Stimulated activated CD4-positive, alpha-beta T cell treated with anti-CD3 and anti-CD28 coated beads, Interleukin-15, amount 100 ng/mL, for 48 hours (primary cell): ENCODE measurements at regions not wholly inside any gene's neighbourhood (a gene's known extent, or its start where the extent isn't known, plus 50 kb on each side); places are given as distances from the start of the nearest gene placed in this dataset.
"Not testable (repeated sequence)": the region's sequence is repeated elsewhere in the genome, so short reads cannot be mapped to it uniquely, and the experiment has no call there.

Experiments
- DNase-seq, 2 donors: peaks; one replicate each; pipeline ENCODE4 v3.0.0-alpha.2; 2020; ENCODE audit warnings: low read depth in 2 of 2

DNA sequence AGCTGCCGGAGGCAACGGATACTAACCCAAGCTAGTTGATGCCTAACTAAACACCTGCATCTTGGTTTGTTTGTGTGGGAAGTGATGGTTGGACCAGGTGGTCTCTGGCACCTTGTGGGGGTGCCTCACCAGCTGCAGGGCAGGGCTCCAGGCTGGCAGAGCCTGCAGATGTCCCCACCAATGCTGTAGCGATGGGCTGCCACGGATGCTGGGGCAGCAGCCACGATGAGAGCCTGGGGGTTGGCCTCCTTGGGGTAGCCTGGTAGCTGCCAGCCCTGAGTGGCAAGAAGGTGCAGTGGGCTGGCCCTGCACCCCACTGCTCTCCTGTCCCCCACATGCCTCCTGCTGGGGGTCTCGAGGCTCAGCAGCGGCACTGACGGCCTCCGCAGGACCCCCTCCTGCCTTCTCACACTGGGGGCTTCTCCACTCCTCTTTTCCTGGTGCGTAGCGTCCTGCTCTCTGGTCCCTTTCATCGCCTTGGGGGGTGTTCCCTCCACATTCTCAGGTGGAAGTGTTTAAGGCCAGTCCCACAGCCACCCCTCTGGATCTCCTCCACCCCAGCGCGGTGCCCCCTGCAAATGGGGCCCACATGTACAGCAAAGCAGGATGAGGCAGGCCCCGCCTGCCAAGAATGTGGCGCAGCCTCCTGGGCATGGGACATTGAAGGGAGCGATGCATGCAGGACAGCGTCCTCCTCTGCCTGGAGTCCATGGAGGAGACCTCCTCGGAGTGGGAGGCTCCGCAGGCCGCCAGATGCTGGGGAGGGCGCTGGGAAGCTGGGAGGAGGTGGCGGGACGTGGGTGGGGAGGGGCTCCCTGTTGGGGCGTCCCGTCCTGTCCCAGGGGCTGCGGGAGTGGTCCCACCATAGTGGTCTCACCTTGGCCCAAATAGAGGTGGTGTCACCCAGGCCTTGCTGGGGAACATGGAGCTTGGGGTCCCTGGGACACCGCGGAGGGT is 173.1 kb downstream of the ASB1 start:
- DNase-seq, result no peak

DNA sequence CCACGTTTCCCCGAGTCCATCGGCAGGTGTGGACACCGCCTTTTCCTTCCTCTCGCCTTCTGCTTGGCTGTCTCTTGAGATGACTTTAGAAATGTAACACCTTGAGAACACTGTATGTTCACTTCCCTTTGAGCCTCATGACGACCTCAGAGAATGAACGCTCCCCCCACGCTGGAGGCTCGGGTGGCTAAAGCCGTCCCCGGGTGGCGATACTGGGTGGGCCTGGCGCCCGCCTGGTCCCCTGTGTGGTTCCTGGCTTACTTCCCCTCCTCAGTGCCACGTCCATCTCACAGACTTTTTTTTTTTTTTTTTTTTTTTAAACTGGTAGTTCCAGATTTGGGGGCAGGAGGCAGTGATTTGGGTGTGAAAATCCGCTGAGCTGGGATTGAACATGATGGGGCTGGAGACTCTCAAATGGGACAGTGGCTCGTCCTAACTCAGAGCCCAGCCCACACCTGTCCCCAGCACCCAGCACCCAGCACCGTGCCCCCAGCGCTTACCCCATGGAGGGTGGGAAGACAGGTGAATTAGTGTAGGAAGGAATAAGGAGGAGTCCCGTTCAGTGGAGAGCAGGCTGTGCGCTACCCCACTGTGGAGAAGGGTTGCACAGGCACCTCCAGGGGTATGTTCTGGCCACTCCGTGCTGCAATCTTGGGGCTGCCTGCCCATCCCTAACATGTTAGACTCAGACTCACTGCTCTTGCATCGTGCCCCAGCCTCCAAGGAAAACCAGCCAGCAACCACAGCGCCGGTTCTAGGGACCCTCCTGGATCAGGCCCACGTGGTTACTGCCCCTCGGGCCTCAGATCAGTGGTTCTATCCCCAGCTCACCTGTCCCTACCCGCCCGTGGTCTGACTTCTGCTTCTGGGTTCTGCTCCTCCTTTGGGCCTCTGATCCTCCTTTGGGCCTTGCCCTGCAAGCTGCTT is 174.0 kb downstream of the ASB1 start:
- DNase-seq, result no peak

DNA sequence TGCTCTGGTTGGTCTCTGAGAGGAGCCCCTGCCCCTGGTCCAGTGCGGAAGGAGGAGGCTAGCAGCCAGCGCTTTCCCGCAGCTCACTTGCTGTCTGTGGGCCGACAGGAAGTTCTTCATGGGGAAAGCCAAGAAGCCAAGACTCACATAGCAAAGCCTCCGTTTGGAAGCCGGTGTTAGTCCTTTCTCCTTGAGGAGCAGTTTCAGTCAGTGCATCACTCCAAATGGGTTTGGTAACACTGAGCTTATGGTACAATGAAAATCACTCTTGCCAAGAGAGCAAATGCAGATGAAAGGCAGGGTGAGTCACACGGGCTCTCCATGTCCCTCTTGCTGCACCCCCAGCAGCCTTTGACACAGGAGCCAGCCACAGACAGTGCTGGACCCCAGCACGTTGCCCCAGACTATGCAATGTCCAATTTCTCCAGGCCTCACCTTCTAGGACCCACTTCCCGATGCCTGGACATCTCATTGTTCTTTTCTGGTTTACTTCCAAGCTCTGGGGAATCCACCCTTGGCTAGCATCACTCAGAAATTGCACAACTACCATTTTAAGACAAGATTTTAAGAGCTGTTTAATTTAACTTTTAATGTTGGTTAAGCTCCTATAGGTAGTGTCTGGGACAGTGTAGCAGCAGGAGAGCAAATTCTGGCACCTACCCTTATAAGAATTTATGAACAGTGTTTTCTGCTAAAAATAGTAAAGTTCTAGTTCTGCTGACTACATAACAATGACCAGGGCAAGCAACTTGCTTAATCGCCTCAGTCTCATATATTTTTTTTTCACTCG is 174.9 kb downstream of the ASB1 start:
- DNase-seq, result no peak

DNA sequence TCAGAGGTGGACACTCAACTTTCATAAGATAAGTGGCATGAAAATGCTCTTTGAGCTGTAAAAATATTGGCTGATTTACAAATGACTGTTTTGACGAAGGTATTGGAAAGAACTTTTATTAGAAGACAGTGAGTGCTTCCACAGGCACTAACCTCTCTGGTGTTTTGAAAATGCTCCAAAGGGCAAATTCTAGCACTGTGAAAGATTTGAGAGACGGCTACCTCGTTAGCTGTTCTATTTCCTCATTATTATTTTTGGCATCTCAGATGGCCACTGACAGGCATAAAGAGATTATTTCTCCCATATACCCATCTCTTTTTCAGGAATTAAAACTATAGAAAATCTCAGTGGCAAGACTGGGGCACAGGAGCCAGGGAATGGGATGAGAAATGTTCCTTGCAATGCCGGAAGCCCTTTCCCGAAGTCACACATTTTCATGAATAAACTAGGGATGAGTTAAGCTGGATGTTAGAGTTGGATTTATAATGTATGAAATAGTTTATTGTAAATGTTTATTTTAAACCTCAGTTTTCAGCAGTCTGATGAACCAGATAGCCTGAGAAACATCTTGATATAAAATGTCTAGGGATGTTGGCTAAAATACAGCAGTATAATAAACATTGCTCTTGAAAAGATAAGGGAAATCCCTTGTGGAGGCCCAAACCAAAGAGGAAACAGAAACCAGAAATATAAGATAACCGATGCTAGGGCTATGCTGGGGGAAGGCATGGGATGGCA is 175.7 kb downstream of the ASB1 start:
- DNase-seq, result no peak

DNA sequence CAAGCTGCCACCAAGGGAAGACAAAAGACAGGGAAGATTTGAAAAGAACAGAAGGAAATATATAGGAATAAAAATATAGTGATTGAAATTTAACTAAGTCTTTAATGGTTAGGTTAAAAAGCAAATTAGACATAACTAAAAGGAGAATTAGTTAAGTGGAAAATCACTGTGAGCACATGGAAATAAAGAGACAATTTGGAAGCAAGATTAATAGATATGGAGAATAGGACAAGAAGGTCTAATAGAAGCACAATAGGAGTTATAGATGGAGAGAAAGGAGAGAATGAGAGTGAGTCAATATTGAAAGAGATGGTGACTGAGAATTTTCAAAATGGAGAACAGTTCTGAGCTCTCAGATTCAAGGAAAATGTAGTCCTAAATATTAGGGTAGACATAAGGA is 176.9 kb downstream of the ASB1 start:
- no peak for DNase-seq

DNA sequence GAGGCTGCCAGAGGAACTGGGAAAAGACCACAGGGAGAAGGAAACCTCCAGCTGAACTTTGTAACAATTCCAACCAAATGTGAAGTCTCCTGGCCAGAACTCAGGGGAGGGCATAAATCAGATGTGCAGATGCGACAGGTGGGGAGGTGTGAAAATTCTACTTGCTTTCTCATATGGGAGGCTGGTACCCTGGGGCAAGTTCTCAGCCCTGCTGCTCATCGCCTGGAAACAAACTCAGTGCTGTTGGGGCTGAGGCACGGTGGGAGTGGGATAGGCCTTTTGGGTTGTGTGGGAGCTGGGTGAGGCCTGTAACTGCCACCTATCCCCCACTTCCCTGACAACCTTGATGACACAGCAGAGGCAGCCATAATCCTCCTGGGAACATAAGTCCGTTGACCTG is 179.6 kb downstream of the ASB1 start:
- DNase-seq, result no peak

DNA sequence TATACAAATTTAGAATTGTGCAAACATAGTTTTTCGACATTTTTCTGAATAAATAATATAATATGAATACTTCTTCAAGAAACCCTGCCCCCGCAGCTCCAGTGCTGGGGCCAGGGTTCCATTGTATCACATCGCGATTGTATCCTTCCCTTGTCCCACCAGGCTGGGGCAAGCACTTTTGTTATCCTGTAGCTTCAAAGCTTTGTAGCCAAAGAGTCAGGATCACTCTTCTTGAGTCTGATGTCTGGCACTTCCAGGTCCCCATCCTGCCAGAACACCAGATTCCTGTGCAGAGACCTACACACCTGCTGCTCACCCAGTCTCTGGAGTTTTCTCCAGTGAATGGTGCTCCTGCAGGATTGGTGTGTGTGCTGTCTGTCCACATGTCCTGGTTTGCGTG is 186.9 kb downstream of the ASB1 start:
- DNase-seq, result no peak

DNA sequence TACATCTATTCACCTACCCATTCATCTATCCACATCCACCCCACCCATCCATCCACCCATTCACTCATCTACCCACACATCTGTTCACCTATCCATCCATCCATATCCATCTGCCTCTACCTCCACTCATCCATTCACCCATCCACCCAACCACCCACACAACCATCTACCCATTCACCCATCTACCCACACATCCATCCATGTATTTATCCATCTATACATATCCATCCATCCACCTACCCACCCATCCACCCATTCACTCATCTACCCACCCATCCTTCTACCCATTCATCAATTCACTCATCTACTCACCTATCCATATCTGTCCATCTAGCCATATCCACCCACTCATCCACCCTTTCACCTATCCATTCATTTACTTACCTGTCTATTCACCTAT is 187.6 kb downstream of the ASB1 start:
- no peak for DNase-seq

DNA sequence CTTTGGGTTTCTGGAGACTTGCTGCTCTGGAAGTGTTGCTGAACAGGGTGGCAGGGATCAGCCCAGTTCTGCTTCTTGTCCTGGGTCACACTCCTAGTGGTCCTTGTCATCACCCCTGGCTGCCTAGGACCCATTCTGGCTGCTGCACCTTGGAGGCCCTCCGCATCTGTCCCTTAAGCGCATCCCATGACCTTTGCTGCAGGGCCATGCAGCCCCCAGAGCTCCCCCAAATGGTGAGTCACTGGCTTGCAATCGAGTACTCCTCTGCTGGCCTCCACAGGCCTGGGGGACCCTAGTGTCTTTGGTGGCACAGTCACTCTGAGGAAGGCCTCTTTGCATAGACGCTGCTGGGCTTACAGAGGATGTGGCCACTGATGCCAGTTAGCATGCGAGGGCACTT is 188.5 kb downstream of the ASB1 start:
- DNase-seq, result no peak

DNA sequence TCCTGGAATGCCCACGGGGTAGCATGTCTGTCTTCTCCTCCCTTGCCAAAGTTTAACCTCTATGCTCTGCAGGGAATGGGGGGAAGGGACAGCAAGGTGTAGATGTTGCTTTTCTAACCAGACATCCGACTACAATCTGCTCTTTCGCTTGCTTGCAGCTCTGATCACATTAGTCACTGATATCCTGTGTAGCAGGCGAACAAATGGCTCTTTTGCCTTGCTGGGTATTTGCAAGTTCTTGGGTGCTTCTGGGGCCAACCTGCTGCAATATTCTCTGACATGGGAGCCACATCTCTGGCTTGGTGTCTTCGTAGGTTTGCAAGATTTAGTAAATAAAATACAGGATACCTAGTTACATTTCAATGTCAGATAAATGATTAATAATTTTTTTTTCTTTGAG is 190.0 kb downstream of the ASB1 start:
- DNase-seq, result no peak

DNA sequence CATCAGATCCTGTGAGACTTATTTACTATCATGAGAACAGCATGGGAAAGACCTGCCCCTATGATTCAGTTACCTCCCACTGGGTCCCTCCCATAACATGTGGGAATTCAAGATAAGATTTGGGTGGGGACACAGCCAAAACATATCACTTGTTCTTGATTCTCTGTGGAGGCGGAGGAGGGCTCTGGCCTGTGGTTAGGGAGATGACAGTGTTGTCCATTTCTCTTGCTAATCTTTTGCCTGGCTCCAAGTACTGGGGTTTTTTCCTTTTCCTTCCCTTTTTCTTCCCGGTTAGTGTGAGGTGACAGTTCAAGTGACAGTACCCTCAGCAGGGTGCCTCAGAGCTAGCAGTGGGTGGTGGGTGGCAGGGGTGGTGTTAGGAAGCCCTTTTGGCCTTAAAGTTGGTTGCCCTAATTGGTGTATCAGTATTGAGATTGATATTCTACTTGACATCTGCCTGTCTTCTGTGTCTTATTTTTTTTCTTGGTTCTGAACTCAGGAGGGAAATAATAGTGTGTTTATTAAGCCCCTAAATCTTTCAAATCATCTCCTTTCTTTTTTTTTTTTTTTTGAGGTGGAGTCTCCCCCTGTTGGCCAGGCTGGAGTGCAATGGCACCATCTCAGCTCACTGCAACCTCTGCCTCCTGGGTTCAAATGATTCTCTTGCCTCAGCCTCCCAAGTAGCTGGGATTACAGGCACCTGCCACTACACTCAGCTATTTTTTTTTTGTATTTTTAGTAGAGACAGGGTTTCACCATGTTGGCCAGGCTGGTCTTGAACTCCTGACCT is 192.0 kb downstream of the ASB1 start:
- not testable (repeated sequence) for DNase-seq

DNA sequence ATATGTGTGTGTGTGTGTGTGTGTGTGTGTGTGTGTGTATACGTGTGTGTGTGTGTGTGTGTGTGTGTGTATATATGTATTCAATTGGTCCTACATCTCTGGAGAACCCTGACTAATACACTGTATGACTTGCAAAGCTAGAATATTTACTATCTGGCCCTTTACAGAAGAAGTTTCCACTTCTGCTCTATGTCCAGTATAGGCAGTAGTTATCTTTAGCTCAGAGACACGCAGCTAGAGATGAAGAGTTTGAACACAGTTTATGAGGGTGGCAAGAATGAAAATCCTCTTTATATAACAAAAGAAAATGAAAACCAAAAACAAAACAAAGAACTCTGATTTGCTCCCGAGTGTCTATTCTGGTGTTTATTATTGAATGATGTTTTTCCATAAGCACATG is 201.2 kb downstream of the ASB1 start:
- DNase-seq, result no peak

DNA sequence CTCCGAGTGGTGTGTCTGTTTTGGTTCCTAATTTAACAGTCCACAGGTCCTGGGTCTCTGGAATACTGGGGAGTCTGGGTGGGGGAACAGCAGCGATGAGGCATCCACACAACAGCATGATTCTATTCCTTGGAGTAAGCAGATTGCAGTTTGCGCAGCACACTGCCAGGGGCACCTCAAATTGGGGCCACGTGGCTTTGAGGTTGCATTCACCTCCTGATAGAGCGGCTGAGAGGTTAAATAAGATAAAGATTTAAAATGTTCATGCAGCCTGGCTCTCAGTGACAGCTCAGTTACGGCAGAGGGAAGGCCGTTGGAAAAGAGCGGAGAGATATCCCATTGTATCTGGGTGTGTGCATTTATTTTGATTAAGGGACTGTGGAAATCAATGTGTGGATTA is 202.3 kb downstream of the ASB1 start:
- no peak for DNase-seq

DNA sequence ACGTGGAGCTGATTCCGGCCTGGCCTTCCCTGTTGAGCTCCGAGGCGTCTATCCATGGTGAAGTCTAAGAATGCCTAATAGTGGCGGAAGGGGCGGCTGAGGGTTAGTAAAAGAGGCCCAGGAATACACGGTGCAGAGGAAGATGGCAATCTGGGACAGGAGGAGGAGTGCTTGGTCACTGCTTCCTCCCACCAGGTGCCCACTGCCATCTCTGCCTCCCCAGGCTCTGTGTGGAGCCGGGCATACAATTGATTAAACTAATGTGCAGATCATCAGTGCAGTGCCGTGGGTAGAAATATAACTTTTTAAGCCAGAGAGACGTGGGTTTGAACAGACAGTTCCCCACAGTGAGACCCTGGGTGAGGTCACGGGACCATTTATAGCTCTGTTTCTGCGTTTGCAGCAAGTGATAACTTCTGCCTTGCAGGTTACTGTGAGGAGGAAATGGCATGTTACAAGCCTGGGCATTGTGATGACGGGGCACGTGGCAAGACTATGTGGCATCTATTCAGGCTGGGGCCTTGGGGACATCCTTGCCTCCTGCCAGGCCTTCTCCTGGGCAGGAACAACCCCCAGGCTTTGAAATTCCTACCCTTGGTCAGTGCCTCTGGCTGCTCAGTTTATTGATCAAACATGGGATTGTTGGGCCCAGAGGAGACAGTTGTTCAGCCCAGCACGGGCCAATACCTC is 204.9 kb downstream of the ASB1 start:
- no peak for DNase-seq

DNA sequence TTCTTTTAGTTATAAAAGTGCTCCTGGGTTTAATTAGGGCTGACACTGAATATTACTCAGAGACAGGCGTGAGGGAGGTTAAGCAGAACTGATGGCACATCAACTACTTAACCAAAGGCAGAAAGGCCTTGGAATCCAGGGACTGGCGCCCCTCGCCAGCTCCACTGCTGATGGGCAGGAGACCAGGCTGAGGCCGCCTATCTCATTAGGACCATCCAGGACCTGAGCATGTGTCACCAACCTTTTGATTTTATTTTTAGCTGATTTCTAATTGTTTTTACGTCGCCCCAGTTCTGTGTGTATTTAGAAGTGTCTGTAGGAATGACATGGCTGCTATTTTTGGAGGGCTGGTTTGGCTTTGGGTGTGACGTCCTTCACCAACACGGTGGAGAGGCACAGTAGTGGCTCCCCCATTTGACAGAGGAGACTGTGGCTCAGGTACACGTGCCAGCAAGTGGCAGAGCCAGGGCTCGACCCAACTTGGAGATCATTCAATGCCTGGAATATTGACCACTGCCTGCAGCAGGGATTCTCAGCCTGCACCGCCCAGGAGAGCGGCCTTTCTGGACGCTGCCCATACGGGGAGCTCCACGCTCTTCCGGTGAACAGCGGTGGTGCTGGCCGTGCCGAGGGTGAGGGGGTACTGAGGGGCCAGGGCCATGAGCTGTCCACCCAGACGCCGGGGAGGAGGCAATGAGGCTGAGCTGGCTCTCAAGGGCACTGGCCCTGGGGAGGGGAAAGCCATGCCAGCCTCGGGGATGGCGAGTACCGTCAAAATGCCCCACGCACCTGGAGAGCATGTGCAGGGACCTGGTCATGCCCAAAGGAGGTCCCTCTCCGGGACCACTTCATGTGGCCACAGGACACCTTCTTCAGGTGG is 205.7 kb downstream of the ASB1 start:
- DNase-seq, result no peak

DNA sequence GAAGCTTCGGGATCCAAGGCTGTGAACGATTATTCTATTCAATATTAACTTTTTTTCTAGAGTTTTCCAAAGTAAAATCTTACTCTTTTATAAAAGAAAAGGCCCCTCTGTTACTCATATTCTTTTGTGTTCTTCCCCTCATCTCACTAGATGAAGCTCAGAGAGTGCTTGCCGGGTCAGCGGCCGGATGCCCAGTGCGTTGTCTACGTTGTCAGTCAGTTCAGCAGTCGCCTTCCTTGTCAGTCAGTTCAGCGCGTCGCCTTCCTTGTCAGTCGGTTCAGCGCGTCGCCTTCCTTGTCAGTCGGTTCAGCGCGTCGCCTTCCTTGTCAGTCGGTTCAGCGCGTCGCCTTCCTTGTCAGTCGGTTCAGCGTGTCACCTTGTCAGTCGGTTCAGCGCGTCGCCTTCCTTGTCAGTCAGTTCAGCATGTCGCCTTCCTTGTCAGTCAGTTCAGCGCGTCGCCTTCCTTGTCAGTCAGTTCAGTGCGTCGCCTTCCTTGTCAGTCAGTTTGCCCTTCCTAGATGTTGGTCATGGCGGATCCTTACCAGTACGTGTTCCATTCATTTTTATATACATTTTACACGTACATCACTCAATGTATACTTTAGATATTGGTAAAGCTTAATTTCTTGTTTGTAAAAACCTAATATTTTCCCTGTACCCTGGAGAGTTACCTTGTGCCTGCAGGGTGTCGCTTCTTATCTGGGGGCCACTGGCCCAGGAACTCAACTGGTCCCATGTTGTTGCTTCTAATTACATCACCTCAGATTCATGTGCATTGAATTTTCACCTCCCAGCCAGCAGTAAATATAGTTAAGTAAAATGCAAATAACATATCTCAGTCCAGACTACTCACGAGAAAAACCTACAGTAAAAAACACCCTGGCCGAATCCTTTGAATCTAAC is 206.9 kb downstream of the ASB1 start:
- DNase-seq, result no peak

DNA sequence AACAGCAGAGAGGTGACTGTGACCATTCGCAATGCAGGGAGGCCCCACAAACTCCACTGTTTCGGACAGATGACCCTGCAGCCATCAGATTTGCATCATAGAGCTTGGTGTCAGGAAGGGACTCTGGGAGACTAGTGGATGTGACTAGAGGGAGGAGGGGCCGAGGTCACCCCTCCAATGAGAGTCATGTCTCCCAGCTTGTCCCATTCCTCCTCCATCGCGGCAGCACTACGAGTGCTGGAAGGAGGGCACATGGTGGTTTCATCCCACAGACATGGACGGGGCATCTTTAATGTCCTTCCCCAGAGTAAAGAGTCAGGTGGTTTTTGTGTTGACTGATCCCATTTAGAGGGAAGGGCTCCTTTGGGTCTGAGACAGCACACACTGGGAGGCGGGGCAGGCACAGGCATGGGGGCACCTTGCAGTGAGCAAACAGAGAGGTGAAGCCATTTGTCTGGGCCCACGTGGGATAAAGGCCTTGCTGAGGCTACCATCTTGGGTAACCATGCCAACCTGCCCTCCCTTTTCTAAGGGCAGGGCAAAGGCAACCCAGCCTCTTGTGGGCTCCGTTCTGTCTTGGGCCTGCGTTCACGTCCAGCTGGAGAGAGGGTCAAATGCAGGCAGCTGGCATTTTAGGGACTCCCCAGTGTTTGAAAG is 208.1 kb downstream of the ASB1 start:
- no peak for DNase-seq
